Subcutaneous abdominal adipose tissue (tissue), 5 donors: ENCODE measurements at regions not wholly inside any gene's neighbourhood (a gene's known extent, or its start where the extent isn't known, plus 50 kb on each side); places are given as distances from the start of the nearest gene placed in this dataset.

ENCODE experiments used
- H3K27ac ChIP-seq: one replicate; pipeline ENCODE4 v1.7.0; 2013; ENCODE audit warnings: low read depth, mild to moderate bottlenecking, inconsistent platforms, low read length, moderate library complexity
- H3K27me3 ChIP-seq, 5 donors: one replicate each; pipeline ENCODE4 v1.7.0; 2013; ENCODE audit warnings: low read length in 5 of 5, inconsistent platforms in 1 of 5; ENCODE audit not compliant: control insufficient read depth in 5 of 5, insufficient read depth in 4 of 5
- H3K36me3 ChIP-seq, 5 donors: one replicate each; pipeline ENCODE4 v1.7.0; 2013; ENCODE audit warnings: low read length in 5 of 5; ENCODE audit not compliant: control insufficient read depth in 5 of 5, insufficient read depth in 5 of 5
- H3K4me1 ChIP-seq, 5 donors: one replicate each; pipeline ENCODE4 v1.7.0; 2013; ENCODE audit warnings: low read length in 5 of 5, mild to moderate bottlenecking in 3 of 5, moderate library complexity in 1 of 5; ENCODE audit not compliant: control insufficient read depth in 5 of 5, insufficient read depth in 5 of 5
- H3K4me3 ChIP-seq, 5 donors: one replicate each; pipeline ENCODE4 v1.7.0; 2013; ENCODE audit warnings: low read length in 5 of 5, low read depth in 1 of 5
- H3K9ac ChIP-seq, 5 donors: one replicate each; pipeline ENCODE4 v1.7.0; 2013; ENCODE audit warnings: low read length in 5 of 5, mild to moderate bottlenecking in 4 of 5, moderate library complexity in 3 of 5
- H3K9me3 ChIP-seq, 5 donors: one replicate each; pipeline ENCODE4 v1.7.0; 2013; ENCODE audit warnings: low read length in 5 of 5; ENCODE audit not compliant: control insufficient read depth in 5 of 5
- donor health status: healthy.
- donor health status: healthy.
- donor health status: healthy.
- donor health status: healthy.
- donor health status: healthy.

DNA sequence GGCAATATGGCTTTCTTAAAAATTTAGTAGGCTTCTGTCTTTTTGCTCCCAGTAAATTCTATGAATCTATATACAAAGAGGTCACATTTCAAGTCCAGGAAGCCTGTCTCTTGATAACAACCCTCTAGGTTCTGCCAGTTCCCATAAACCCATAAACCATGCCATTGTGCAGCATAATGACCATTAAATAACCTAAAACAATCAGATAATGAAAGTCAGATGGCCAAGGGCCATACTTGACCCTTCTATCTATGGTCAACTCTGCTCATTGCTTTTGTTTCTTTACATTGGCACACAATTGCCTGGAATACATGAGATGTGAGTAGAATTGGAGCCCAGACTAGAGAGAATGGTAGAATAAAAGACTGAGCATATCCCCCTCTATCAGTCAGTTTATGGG lies 305.4 kb upstream of the KIF2A start:
- Histone ChIP-seq H3K27me3 (no peaks in the 10 kb centered on the region), H3K4me3 (no peak overlapping the region), H3K4me1 (peaks cover 0 to 2% (median 0%) of the 10 kb centered on the region in 5 donors), H3K9me3 (no peaks in the 10 kb centered on the region), H3K9ac (no peak overlapping the region), H3K27ac (no peak overlapping the region), H3K36me3 (no peaks in the 10 kb centered on the region)

DNA sequence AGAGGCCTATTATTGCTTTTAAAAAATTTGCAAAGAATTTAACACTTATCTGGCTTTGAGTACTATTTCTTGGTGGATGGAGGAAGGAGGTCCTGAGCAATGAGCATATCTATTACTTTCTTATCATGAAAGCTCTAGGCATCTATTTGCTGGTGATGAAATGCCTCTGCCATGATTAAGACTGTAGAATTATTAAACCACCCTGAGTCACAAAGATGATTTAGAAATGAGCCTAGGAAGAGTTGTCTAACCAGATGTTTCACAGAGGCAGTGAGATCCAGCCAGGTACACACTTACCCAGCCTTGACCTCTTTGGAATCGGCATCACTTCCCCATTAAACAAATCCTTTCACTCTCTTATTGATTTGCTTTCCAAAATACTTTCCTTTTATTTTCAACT lies 304.4 kb upstream of the KIF2A start:
- Histone ChIP-seq H3K36me3 (no peaks in the 10 kb centered on the region), H3K27me3 (no peaks in the 10 kb centered on the region), H3K9me3 (no peaks in the 10 kb centered on the region), H3K4me3 (no peak overlapping the region), H3K9ac (no peak overlapping the region), H3K27ac (no peak overlapping the region), H3K4me1 (no peaks in the 10 kb centered on the region)

- Histone ChIP-seq H3K27ac (no peak overlapping the region), H3K4me3 (no peak overlapping the region), H3K9me3 (no peaks in the 10 kb centered on the region), H3K27me3 (no peaks in the 10 kb centered on the region), H3K36me3 (no peaks in the 10 kb centered on the region), H3K9ac (no peak overlapping the region), H3K4me1 (no peaks in the 10 kb centered on the region)
These were observed 303.6 kb upstream of the KIF2A start for GRCh38 chr5:62002436-62002835.

DNA sequence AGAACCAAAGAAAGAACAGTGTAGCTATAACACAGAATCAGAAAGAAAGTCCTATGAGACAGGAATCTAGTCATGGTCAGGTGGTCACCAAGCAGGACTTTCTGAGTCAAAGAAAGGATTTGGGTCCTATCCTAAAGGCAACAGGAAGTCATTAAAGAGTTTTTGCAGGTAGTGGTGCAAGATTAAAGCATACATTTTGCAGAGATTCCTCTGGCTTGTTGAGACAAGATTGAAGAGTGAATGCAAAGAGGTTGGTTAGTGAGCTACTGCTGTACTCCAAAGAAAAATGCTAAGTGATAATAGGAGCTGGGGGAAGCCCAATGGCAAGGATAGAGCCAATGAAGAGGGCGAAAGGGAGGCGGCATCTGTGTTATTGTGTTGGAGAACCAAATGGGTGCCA lies 300.5 kb upstream of the KIF2A start:
- H3K27ac ChIP-seq, result no peak overlapping the region
- H3K9ac ChIP-seq, result no peak overlapping the region
- no peaks in the 10 kb centered on the region for H3K36me3 ChIP-seq
- H3K4me1 ChIP-seq, result no peaks in the 10 kb centered on the region
- no peak overlapping the region for H3K4me3 ChIP-seq
- H3K9me3 ChIP-seq, result no peaks in the 10 kb centered on the region
- no peaks in the 10 kb centered on the region for H3K27me3 ChIP-seq

DNA sequence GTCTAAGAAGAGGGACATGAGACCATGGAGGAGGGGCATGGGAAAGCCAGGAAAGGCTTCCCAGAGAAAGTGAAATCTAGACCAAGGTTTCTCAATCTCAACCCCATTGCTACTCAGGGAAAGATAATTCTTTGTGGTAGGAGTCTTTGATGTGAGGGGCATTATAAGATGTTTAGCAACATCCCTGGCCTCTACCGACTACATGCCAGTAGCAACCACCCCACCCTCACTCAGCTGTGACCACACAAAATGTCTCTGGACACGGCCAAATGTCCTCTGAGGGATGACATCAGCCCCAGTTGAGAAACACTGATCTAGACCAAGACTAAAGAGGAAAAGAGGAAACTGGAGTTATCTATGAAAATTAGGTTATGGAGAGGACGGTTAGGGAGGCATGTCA lies 298.5 kb upstream of the KIF2A start:
- H3K36me3 ChIP-seq, result no peaks in the 10 kb centered on the region
- no peaks in the 10 kb centered on the region for H3K27me3 ChIP-seq
- no peaks in the 10 kb centered on the region for H3K4me1 ChIP-seq
- H3K9ac ChIP-seq, result no peak overlapping the region
- H3K9me3 ChIP-seq, result no peaks in the 10 kb centered on the region
- no peak overlapping the region for H3K27ac ChIP-seq
- no peak overlapping the region for H3K4me3 ChIP-seq

GRCh38 chr5:62011089-62011664 lies 294.8 kb upstream of the KIF2A start:
- Histone ChIP-seq H3K27me3 (no peaks in the 10 kb centered on the region), H3K27ac (no peak overlapping the region), H3K4me1 (no peaks in the 10 kb centered on the region), H3K9me3 (no peaks in the 10 kb centered on the region), H3K9ac (no peak overlapping the region), H3K4me3 (no peak overlapping the region), H3K36me3 (no peaks in the 10 kb centered on the region)

DNA sequence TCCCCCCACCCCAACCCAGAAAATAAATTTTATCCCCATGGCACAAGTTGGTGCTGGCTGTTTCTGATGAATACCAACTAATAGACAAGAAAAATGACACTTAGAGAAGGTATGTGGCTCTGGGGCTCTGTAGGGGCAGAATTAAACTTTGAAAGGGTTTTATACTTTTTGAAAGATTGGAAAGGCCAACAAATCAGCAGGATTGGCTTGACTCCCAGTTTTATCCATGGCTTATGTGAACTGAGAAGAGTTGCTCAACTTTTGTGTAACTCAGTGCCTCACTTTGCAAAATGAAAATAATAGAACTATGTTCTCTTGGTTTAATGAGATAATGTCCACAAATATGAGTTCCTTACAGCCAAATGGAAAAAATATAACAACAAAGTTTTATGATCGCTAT lies 288.9 kb upstream of the KIF2A start:
- Histone ChIP-seq H3K4me3 (no peak overlapping the region), H3K9me3 (no peaks in the 10 kb centered on the region), H3K36me3 (no peaks in the 10 kb centered on the region), H3K4me1 (peaks cover 0 to 7% (median 0%) of the 10 kb centered on the region in 5 donors), H3K27ac (no peak overlapping the region), H3K9ac (no peak overlapping the region), H3K27me3 (no peaks in the 10 kb centered on the region)

- Histone ChIP-seq H3K27me3 (no peaks in the 10 kb centered on the region), H3K9me3 (peaks cover 0 to 2% (median 0%) of the 10 kb centered on the region in 5 donors), H3K4me3 (no peak overlapping the region), H3K36me3 (no peaks in the 10 kb centered on the region), H3K27ac (no peak overlapping the region), H3K9ac (no peak overlapping the region), H3K4me1 (no peaks in the 10 kb centered on the region)
These were observed 276.7 kb upstream of the KIF2A start for GRCh38 chr5:62029303-62029702.

DNA sequence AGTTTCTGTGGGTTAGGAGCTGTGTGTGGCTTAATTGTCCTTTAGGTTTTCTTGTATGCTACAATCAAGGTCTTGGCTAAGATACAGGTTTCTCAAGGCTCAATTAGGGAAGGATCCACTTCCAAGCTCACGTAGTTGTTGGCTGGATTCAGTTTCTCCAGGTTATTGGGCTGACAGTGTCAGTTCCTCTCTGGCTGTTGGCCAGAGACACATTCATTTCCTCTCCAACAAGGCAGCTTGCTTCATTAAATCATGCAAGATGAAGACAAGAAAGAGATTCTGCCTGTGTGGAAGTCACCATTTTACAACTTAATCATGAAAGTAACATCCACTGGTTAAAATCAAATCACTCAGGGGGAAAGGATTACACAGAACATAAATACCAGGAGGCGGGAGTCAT lies 275.7 kb upstream of the KIF2A start:
- H3K27me3 ChIP-seq, result no peaks in the 10 kb centered on the region
- H3K9ac ChIP-seq, result no peak overlapping the region
- H3K4me3 ChIP-seq, result no peak overlapping the region
- no peak overlapping the region for H3K27ac ChIP-seq
- H3K4me1 ChIP-seq, result no peaks in the 10 kb centered on the region
- H3K9me3 ChIP-seq, result peaks cover 0 to 2% (median 0%) of the 10 kb centered on the region in 5 donors
- H3K36me3 ChIP-seq, result no peaks in the 10 kb centered on the region

DNA sequence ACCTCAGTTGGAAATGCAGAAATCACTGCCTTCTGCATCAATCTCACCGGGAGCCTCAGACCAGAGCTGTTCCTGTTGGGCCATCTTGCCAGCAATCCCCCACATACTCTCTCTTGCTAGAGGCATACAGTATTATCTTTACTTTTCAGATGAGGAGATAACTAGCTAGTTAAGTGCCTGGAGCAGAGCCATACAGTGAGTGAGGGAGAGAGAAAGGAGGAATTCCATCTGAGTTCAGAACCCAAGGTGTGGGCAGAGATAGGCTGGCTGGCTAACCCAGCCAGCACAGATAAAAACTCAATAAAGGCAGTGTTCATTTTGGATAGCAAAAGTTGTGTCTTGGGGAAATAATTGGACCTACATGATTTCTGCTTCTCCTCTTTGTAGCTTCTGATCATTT lies 268.0 kb upstream of the KIF2A start:
- no peak overlapping the region for H3K27ac ChIP-seq
- no peaks in the 10 kb centered on the region for H3K36me3 ChIP-seq
- H3K27me3 ChIP-seq, result no peaks in the 10 kb centered on the region
- no peak overlapping the region for H3K9ac ChIP-seq
- H3K4me3 ChIP-seq, result no peak overlapping the region
- no peaks in the 10 kb centered on the region for H3K9me3 ChIP-seq
- no peaks in the 10 kb centered on the region for H3K4me1 ChIP-seq
